Endothelial cell of umbilical vein (primary cell): ENCODE measurements at regions not wholly inside any gene's neighbourhood (a gene's known extent, or its start where the extent isn't known, plus 50 kb on each side); places are given as distances from the start of the nearest gene placed in this dataset.

Experiments used
- BruUV-seq: library from RNA; stranded (reverse); fragments of 400-500 nt; replicated peaks from 2 replicates; lab custom pipeline; 2021; lab: Mats Ljungman, UMichigan
- CTCF ChIA-PET: fragments of 300-600, 350-600 bp; sonication (Branson Sonifier 250); formaldehyde crosslinking; loops from one replicate; lab custom pipeline; 2021; ENCODE audit warnings: antibody characterized with exemption, inconsistent platforms; lab: Charles Lee
- POLR2A ChIA-PET: fragments of 300-600, 350-600 bp; sonication (Branson Sonifier 250); formaldehyde crosslinking; loops from one replicate; lab custom pipeline; 2021; ENCODE audit warnings: antibody characterized with exemption, inconsistent platforms; lab: Charles Lee
- DNase-seq: peaks from one replicate; pipeline ENCODE4 v3.0.0-alpha.2; 2011; ENCODE audit warnings: low read depth, low spot score
- FAIRE-seq: peaks from 2 replicates; lab custom pipeline; 2011; peaks lifted over from hg19 to GRCh38; lab: Jason Lieb, UNC
- H2AFZ ChIP-seq: 2 replicates; pipeline ENCODE4 v1.6.0; 2012; ENCODE audit warnings: low read depth, low read length, control low read depth, inconsistent platforms
- H3K27ac ChIP-seq: 2 replicates; pipeline ENCODE4 v1.5.1; 2011; ENCODE audit warnings: low read depth, mild to moderate bottlenecking, control low read depth, low read length, moderate library complexity; ENCODE audit not compliant: insufficient read depth
- H3K27me3 ChIP-seq, 2 experiments: 2 replicates each; pipeline versions ENCODE4 v1.6.0 to v1.6.1; 2011; ENCODE audit warnings: low read length in 2 of 2, mixed read lengths in 1 of 2; ENCODE audit not compliant: control insufficient read depth in 2 of 2, insufficient read depth in 2 of 2
- H3K36me3 ChIP-seq, 2 experiments: 2 replicates in 1 of 2; 3 replicates in 1 of 2; pipeline ENCODE4 v1.5.1; 2011; ENCODE audit warnings: low read length in 2 of 2, mild to moderate bottlenecking in 1 of 2, moderate library complexity in 1 of 2; ENCODE audit not compliant: control insufficient read depth in 2 of 2, insufficient read depth in 2 of 2; ENCODE audit errors: extremely low read depth in 1 of 2
- H3K4me1 ChIP-seq: 3 replicates; pipeline ENCODE4 v1.5.1; 2011; ENCODE audit warnings: mild to moderate bottlenecking, low read length; ENCODE audit not compliant: control insufficient read depth, insufficient read depth; ENCODE audit errors: extremely low read depth
- H3K4me2 ChIP-seq: 2 replicates; pipeline ENCODE4 v1.6.1; 2011; ENCODE audit warnings: low read length, control low read depth, mixed read lengths; ENCODE audit not compliant: insufficient read depth
- H3K4me3 ChIP-seq, 3 experiments: fragments of 200-600 bp in 1 of 3; sonication (generic), shearing (Covaris generic) in 1 of 3; replicated peaks in 1 of 3; 2 replicates each; pipeline ENCODE4 v1.5.1; 2011 to 2016; ENCODE audit warnings: control low read depth in 3 of 3, low read length in 3 of 3, mild to moderate bottlenecking in 2 of 3, inconsistent platforms in 1 of 3, low read depth in 1 of 3, moderate library complexity in 1 of 3; ENCODE audit not compliant: insufficient read depth in 1 of 3
- H3K79me2 ChIP-seq: 2 replicates; pipeline ENCODE4 v1.6.0; 2012; ENCODE audit warnings: low read length, inconsistent platforms; ENCODE audit not compliant: control insufficient read depth, insufficient read depth
- H3K9ac ChIP-seq: replicated peaks from 2 replicates; pipeline ENCODE3; 2011; ENCODE audit warnings: low read length, control low read depth; ENCODE audit not compliant: insufficient read depth; ENCODE audit errors: extremely low read depth
- H3K9me1 ChIP-seq: replicated peaks from 3 replicates; pipeline ENCODE4 v1.6.0; 2011; ENCODE audit warnings: mild to moderate bottlenecking, low read length; ENCODE audit not compliant: control insufficient read depth, insufficient read depth; ENCODE audit errors: extremely low read depth
- H3K9me3 ChIP-seq: replicated peaks from 2 replicates; pipeline ENCODE4 v1.5.1; 2012; ENCODE audit warnings: low read length, inconsistent platforms; ENCODE audit not compliant: control insufficient read depth, insufficient read depth
- H4K20me1 ChIP-seq: replicated peaks from 2 replicates; pipeline ENCODE3; 2011; ENCODE audit warnings: mild to moderate bottlenecking, low read length; ENCODE audit not compliant: control insufficient read depth, insufficient read depth; ENCODE audit errors: extremely low read depth
- EZH2 ChIP-seq: IDR thresholded peaks from 2 replicates; pipeline ENCODE4 v1.6.1; 2012; ENCODE audit warnings: borderline replicate concordance, low read depth, mild to moderate bottlenecking, moderate library complexity, low read length, inconsistent platforms; ENCODE audit not compliant: severe bottlenecking
- FOS ChIP-seq: IDR thresholded peaks from 2 replicates; pipeline ENCODE4 v1.6.1; 2011; ENCODE audit warnings: mild to moderate bottlenecking, low read length, moderate library complexity, borderline replicate concordance; ENCODE audit not compliant: insufficient read depth
- GATA2 ChIP-seq: IDR thresholded peaks from 2 replicates; pipeline ENCODE4 v1.7.0; 2011; ENCODE audit warnings: low read depth, mild to moderate bottlenecking, moderate library complexity, mixed read lengths, low read length; ENCODE audit not compliant: insufficient read length, insufficient read depth
- JUN ChIP-seq: IDR thresholded peaks from 2 replicates; pipeline ENCODE4 v1.6.1; 2011; ENCODE audit warnings: borderline replicate concordance, low read depth; ENCODE audit not compliant: insufficient read length, insufficient read depth
- MYC ChIP-seq: IDR thresholded peaks from one replicate; pipeline ENCODE4 v1.6.1; 2011; ENCODE audit warnings: mild to moderate bottlenecking, low read depth, low read length
- POLR2A ChIP-seq: IDR thresholded peaks from 2 replicates; pipeline ENCODE4 v1.6.1; 2012; ENCODE audit warnings: low read depth, mild to moderate bottlenecking, control low read depth, low read length
- POLR2AphosphoS5 ChIP-seq: IDR thresholded peaks from 2 replicates; pipeline ENCODE4 v1.6.1; 2012; ENCODE audit warnings: low read depth, mild to moderate bottlenecking, control low read depth, low read length, moderate library complexity; ENCODE audit not compliant: insufficient read depth
- dilution Hi-C: fragments of 300-500 bp; cut with MboI; formaldehyde crosslinking; loops from one replicate; pipeline ENCODE4 v1.15.0; 2019; ENCODE audit warnings: low sequenced_read_pairs; ENCODE audit not compliant: extremely low pct_ligation_motif_present
- intact Hi-C: fragments of 100-400 bp; cut with micrococcal nuclease; formaldehyde crosslinking; loops from one replicate; pipeline ENCODE4 v1.10.0; 2022
- TF ChIP-seq, protein P1 (sequence below), 2 donors: IDR thresholded peaks; 1 replicate in 1 of 2; 2 replicates in 1 of 2; pipeline ENCODE4 v1.5.1; 2011; ENCODE audit warnings: low read length in 2 of 2, mild to moderate bottlenecking in 2 of 2, moderate library complexity in 2 of 2, control low read depth in 1 of 2, inconsistent platforms in 1 of 2, low read depth in 1 of 2; ENCODE audit not compliant: insufficient read depth in 1 of 2; ENCODE audit errors: extremely low read depth in 1 of 2
- TF ChIP-seq, protein P2 (sequence below): IDR thresholded peaks from 2 replicates; pipeline ENCODE4 v1.6.1; 2011; ENCODE audit not compliant: insufficient read depth, insufficient read length

DNA sequence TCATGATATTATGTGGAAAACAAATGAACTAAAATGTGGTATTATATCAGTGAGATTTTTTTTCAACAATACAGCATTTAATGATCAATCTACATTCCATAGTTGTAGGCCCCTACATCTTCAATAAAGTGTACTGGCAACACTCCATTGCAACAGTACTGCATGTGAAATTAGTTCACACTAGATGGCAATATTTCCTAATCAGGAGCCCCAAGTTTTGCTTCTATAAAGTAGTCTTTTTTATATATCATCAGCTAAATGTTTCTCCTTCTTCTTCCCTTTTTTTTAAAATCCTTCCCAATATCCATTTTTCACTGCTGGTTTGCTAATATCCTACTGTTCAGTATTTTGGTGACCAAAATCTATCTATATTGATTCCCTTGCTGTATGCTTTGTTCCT, 528.3 kb upstream of the ATXN8OS start:
- DNase-seq (no peak), FAIRE-seq (no peak)
- Histone ChIP-seq H3K9me3 (no peaks in the 10 kb centered on the region), H3K27me3 (no peaks in the 10 kb centered on the region), H3K9me1 (no peaks in the 10 kb centered on the region), H3K79me2 (no peaks in the 10 kb centered on the region), H3K36me3 (no peaks in the 10 kb centered on the region), H3K27ac (no peak overlapping the region), H2AFZ (no peak overlapping the region), H3K4me3 (no peak overlapping the region), H3K9ac (no peak overlapping the region), H3K4me2 (no peak overlapping the region), H3K4me1 (no peaks in the 10 kb centered on the region), H4K20me1 (no peaks in the 10 kb centered on the region)
- intact Hi-C loops, result no loop called here
- TF ChIP-seq GATA2, result no peak
- TF ChIP-seq FOS, result no peak
- no peak for TF ChIP-seq EZH2
- TF ChIP-seq, protein P1, sequence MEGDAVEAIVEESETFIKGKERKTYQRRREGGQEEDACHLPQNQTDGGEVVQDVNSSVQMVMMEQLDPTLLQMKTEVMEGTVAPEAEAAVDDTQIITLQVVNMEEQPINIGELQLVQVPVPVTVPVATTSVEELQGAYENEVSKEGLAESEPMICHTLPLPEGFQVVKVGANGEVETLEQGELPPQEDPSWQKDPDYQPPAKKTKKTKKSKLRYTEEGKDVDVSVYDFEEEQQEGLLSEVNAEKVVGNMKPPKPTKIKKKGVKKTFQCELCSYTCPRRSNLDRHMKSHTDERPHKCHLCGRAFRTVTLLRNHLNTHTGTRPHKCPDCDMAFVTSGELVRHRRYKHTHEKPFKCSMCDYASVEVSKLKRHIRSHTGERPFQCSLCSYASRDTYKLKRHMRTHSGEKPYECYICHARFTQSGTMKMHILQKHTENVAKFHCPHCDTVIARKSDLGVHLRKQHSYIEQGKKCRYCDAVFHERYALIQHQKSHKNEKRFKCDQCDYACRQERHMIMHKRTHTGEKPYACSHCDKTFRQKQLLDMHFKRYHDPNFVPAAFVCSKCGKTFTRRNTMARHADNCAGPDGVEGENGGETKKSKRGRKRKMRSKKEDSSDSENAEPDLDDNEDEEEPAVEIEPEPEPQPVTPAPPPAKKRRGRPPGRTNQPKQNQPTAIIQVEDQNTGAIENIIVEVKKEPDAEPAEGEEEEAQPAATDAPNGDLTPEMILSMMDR (IDR thresholded peaks at IDR 0.05; ENCODE audit: extremely low read depth in 1 of 2, insufficient read depth in 1 of 2, low read depth in 1 of 2, low read length in 2 of 2), result no peak
- no peak for TF ChIP-seq JUN
- TF ChIP-seq, protein P2, sequence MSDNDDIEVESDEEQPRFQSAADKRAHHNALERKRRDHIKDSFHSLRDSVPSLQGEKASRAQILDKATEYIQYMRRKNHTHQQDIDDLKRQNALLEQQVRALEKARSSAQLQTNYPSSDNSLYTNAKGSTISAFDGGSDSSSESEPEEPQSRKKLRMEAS, result no peak
- TF ChIP-seq MYC, result no peak
- TF ChIP-seq POLR2AphosphoS5, result no peak
- no peak for TF ChIP-seq POLR2A
- BruUV-seq, result no TSS peak
- dilution Hi-C loops, result no loop called here
- POLR2A ChIA-PET, result no interaction called here
- CTCF ChIA-PET, result no interaction called here
